CD4-positive, alpha-beta T cell treated with Interleukin-6 for 4 hours (primary cell): ENCODE measurements at regions not wholly inside any gene's neighbourhood (a gene's known extent, or its start where the extent isn't known, plus 50 kb on each side); places are given as distances from the start of the nearest gene placed in this dataset.

Source experiments
- DNase-seq: peaks from one replicate; pipeline ENCODE4 v3.0.0-alpha.2; 2020; ENCODE audit warnings: mixed read lengths

- no peak for DNase-seq
Measured at GRCh38 chr10:78639629-78640028, 429.1 kb upstream of the ZMIZ1 start.

- DNase-seq: no peak
Measured at GRCh38 chr10:78640796-78641636, 427.8 kb upstream of the ZMIZ1 start.

- DNase-seq: no peak
Measured at GRCh38 chr10:78641693-78642092, 427.1 kb upstream of the ZMIZ1 start.

- no peak for DNase-seq
Measured at GRCh38 chr10:78642269-78642816, 426.4 kb upstream of the ZMIZ1 start.

- DNase-seq: no peak
Measured at GRCh38 chr10:78643513-78643912, 425.3 kb upstream of the ZMIZ1 start.

- DNase-seq: no peak
Measured at GRCh38 chr10:78644550-78644949, 424.2 kb upstream of the ZMIZ1 start.

- no peak for DNase-seq
Measured at GRCh38 chr10:78645169-78645686, 423.5 kb upstream of the ZMIZ1 start.

GRCh38 chr10:78645975-78646374 lies 422.8 kb upstream of the ZMIZ1 start:
- DNase-seq: no peak

GRCh38 chr10:78648256-78648860 lies 420.4 kb upstream of the ZMIZ1 start:
- no peak for DNase-seq

- no peak for DNase-seq
Measured at GRCh38 chr10:78649429-78649828, 419.3 kb upstream of the ZMIZ1 start.

- DNase-seq: no peak
Measured at GRCh38 chr10:78650122-78650521, 418.6 kb upstream of the ZMIZ1 start.

- DNase-seq: no peak
Measured at GRCh38 chr10:78651287-78651686, 417.5 kb upstream of the ZMIZ1 start.

- DNase-seq: no peak
Measured at GRCh38 chr10:78653555-78653954, 415.2 kb upstream of the ZMIZ1 start.

- no peak for DNase-seq
Measured at GRCh38 chr10:78654047-78654590, 414.6 kb upstream of the ZMIZ1 start.

GRCh38 chr10:78655979-78656378 lies 412.8 kb upstream of the ZMIZ1 start:
- no peak for DNase-seq

- DNase-seq: no peak
Measured at GRCh38 chr10:78656417-78657162, 412.2 kb upstream of the ZMIZ1 start.

- DNase-seq: peak; percentile 60
Measured at GRCh38 chr10:78657163-78657861, 411.5 kb upstream of the ZMIZ1 start.

GRCh38 chr10:78657862-78658165 lies 411.0 kb upstream of the ZMIZ1 start:
- DNase-seq: no peak

- no peak for DNase-seq
Measured at GRCh38 chr10:78658645-78659597, 409.8 kb upstream of the ZMIZ1 start.

- no peak for DNase-seq
Measured at GRCh38 chr10:78659598-78659967, 409.2 kb upstream of the ZMIZ1 start.

GRCh38 chr10:78660446-78661106 lies 408.2 kb upstream of the ZMIZ1 start:
- no peak for DNase-seq
